Body of pancreas (tissue), 4 donors: ENCODE measurements at regions not wholly inside any gene's neighbourhood (a gene's known extent, or its start where the extent isn't known, plus 50 kb on each side); places are given as distances from the start of the nearest gene placed in this dataset.

Source experiments
- CTCF ChIP-seq, 7 experiments: fragments of 450-650 bp in 4 of 7; fragments of 200-600 bp in 3 of 7; sonication (generic) in 3 of 7; IDR thresholded peaks; one replicate each; pipeline ENCODE4 v1.5.1; 2016 to 2019; ENCODE audit warnings: antibody characterized with exemption in 7 of 7
- POLR2A ChIP-seq, 3 donors: fragments of 450-650 bp; IDR thresholded peaks; one replicate each; pipeline ENCODE4 v1.6.1; 2016; ENCODE audit warnings: antibody characterized with exemption in 3 of 3, mild to moderate bottlenecking in 2 of 3

- TF ChIP-seq POLR2A (IDR thresholded peaks at IDR 0.05) (no peak), CTCF (IDR thresholded peaks at IDR 0.05) (no peak)
Measured at GRCh38 chr2:144905956-144906355, 386.0 kb upstream of the ZEB2 start.
